ENCODE measurements at regions not wholly inside any gene's neighbourhood (a gene's known extent, or its start where the extent isn't known, plus 50 kb on each side); places are given as distances from the start of the nearest gene placed in this dataset.
"Not testable (repeated sequence)": the region's sequence is repeated elsewhere in the genome, so short reads cannot be mapped to it uniquely, and the experiment has no call there.

DNA sequence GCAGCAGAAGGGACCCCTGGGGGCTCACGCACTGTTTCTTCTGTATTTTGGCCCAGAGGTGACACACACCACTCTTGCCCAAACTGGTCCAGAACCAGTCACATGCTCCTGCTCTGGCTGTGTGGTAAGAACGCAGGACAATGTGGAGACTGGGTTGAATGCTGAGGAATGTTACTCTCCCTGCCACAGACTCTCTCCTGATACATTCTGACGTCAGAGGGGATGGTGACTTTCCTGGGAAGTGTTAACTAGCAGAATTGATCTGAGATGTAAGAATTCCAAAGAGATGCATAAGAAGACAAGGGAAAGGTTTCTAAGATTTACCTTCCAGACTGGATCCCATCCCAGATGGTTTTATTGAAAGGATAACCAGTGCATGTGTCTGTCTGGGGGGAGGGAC lies 100.8 kb downstream of the ASB1 start:
- Histone ChIP-seq H2AFZ (ENCODE audit: insufficient read depth, low read depth, low read length, poor library complexity, severe bottlenecking) (no peak overlapping the region), H3K4me1 (ENCODE audit: control insufficient read depth in 1 of 2, insufficient read depth in 2 of 2, low read length in 2 of 2) (no peaks in the 10 kb centered on the region), H3K36me3 (replicated peaks in 1 of 2; ENCODE audit: control insufficient read depth in 1 of 2, insufficient read depth in 2 of 2, low read length in 2 of 2) (no peaks in the 10 kb centered on the region), H4K20me1 (ENCODE audit: insufficient read depth, low read length) (no peaks in the 10 kb centered on the region), H3K4me2 (replicated peaks; ENCODE audit: extremely low read depth, low read length, poor library complexity, severe bottlenecking) (no peak overlapping the region), H3K4me3 (replicated peaks in 1 of 3; ENCODE audit: low read depth in 2 of 3, low read length in 3 of 3) (no peak overlapping the region), H3K79me2 (ENCODE audit: insufficient read depth, low read length) (no peaks in the 10 kb centered on the region), H3K27me3 (ENCODE audit: control insufficient read depth in 2 of 2, insufficient read depth in 2 of 2, low read length in 2 of 2) (no peaks in the 10 kb centered on the region), H3K9me3 (replicated peaks in 1 of 2; ENCODE audit: control insufficient read depth in 1 of 2, insufficient read depth in 1 of 2, low read length in 2 of 2) (peaks cover 5 to 11% of the 10 kb centered on the region in 2 donors), H3K9ac (ENCODE audit: insufficient read depth, low read length, poor library complexity, severe bottlenecking) (no peak overlapping the region), H3K27ac (ENCODE audit: low read depth in 1 of 2, low read length in 2 of 2) (no peak overlapping the region)
- H3K4me1 Mint-ChIP-seq = peaks cover 9% of the 10 kb centered on the region
- H3K27me3 Mint-ChIP-seq (ENCODE audit: low read depth in 3 of 3) = peaks cover 2 to 3% (median 2%) of the 10 kb centered on the region in 3 donors
- no peak for TF ChIP-seq CTCF (IDR thresholded peaks at IDR 0.05)
- no peak overlapping the region for H3K4me3 Mint-ChIP-seq
- H3K36me3 Mint-ChIP-seq = peaks cover 0 to 5% of the 10 kb centered on the region in 2 donors
- intact Hi-C loops (cut with micrococcal nuclease) = no loop called here
- no peak overlapping the region for H3K27ac Mint-ChIP-seq
- peaks cover 14 to 34% (median 24%) of the 10 kb centered on the region in 7 donors for H3K9me3 Mint-ChIP-seq
- DNase-seq = no peak
- WGBS (ENCODE audit: insufficient coverage) = no CpG with 5 or more reads among the region's 3 CpGs

DNA sequence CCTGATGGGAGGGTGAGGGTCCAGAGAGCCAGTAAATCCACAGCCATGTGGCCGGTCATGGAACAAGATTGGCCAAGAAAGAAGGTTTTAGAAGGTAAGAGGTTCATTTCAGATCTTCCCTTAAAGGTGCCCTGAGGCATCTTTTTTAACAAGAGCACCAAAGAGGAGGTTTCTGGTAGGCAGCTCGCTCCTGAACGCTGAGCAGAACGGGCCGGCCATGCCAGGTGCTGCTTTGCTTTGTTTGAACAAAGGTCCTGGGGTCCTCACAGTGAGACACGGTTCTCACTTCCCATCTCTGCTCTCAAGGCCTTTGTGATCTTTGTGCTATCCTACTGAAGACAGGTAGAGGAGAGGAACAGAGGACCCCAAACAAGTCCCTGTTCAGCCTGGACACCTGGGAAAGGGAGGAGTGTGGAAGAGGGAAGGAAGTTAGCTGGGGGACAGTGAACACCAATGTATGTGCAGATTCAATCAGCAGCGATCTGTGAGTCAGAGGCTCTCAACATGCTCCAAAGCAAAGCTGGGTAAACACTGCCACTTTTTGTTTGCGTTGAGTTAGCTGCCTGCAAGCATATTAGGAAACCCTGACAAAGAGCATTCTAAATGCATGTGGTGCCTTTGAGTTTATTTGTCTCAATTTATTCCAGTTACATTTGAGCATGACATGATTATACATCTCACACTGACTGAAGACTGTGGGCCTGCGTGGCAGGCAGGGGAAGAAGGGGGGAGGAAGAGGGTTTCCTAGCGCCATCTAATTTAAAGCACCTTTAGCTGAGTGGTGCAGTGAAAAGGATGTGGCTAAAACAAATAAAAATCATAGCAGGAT lies 102.4 kb downstream of the ASB1 start:
- no peaks in the 10 kb centered on the region for H4K20me1 ChIP-seq (ENCODE audit: insufficient read depth, low read length)
- H3K79me2 ChIP-seq (ENCODE audit: insufficient read depth, low read length) = no peaks in the 10 kb centered on the region
- H3K36me3 Mint-ChIP-seq = peaks cover 0 to 5% of the 10 kb centered on the region in 2 donors
- H3K27me3 ChIP-seq (ENCODE audit: control insufficient read depth in 2 of 2, insufficient read depth in 2 of 2, low read length in 2 of 2) = no peaks in the 10 kb centered on the region
- no peak for DNase-seq
- H3K4me3 Mint-ChIP-seq = no peak overlapping the region
- intact Hi-C loops (cut with micrococcal nuclease) = no loop called here
- H3K27me3 Mint-ChIP-seq (ENCODE audit: low read depth in 3 of 3) = peaks cover 0 to 3% (median 2%) of the 10 kb centered on the region in 3 donors
- 74% methylated on average over 3 of the region's 10 CpGs for WGBS (ENCODE audit: insufficient coverage)
- H3K9me3 Mint-ChIP-seq = peaks cover 14 to 50% (median 40%) of the 10 kb centered on the region in 7 donors
- no peak overlapping the region for H3K27ac Mint-ChIP-seq
- no peak overlapping the region for H3K27ac ChIP-seq (ENCODE audit: low read depth in 1 of 2, low read length in 2 of 2)
- H3K36me3 ChIP-seq (replicated peaks in 1 of 2; ENCODE audit: control insufficient read depth in 1 of 2, insufficient read depth in 2 of 2, low read length in 2 of 2) = no peaks in the 10 kb centered on the region
- H3K9ac ChIP-seq (ENCODE audit: insufficient read depth, low read length, poor library complexity, severe bottlenecking) = no peak overlapping the region
- TF ChIP-seq CTCF (IDR thresholded peaks at IDR 0.05) = no peak
- H3K4me1 Mint-ChIP-seq = peaks cover 2% of the 10 kb centered on the region
- no peak overlapping the region for H3K4me2 ChIP-seq (replicated peaks; ENCODE audit: extremely low read depth, low read length, poor library complexity, severe bottlenecking)
- no peak overlapping the region for H2AFZ ChIP-seq (ENCODE audit: insufficient read depth, low read depth, low read length, poor library complexity, severe bottlenecking)
- H3K4me3 ChIP-seq (replicated peaks in 1 of 3; ENCODE audit: low read depth in 2 of 3, low read length in 3 of 3) = no peak overlapping the region
- peaks cover 21 to 27% of the 10 kb centered on the region in 2 donors for H3K9me3 ChIP-seq (replicated peaks in 1 of 2; ENCODE audit: control insufficient read depth in 1 of 2, insufficient read depth in 1 of 2, low read length in 2 of 2)
- no peaks in the 10 kb centered on the region for H3K4me1 ChIP-seq (ENCODE audit: control insufficient read depth in 1 of 2, insufficient read depth in 2 of 2, low read length in 2 of 2)

DNA sequence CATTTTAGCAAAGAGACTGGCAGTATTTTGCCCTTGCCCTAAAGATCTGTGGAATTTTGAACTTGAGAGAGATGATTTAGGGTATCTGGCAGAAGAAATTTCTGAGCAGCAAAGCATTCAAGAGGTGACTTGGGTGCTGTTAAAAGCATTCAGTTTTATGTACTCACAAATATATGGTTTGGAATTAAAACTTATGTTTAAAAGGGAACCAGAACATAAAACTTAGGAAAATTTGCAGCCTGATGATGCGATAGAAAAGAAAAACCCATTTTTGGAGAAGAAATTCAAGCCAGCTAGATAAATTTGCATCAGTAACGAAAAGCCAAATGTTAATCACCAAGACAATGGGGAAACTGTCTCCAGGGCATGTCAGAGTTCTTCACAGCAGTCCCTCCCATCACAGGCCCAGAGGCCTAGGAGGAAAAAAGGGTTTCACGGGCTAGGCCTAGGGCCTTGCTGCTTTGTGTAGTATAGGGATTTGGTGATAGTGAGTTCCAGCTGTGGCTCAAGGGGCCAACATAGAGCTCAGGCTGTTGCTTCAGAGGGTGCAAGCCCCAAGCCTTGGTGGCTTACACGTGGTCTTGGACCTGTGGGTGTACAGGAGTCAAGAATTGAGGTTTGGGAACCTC lies 104.4 kb downstream of the ASB1 start:
- H2AFZ ChIP-seq (ENCODE audit: insufficient read depth, low read depth, low read length, poor library complexity, severe bottlenecking); H4K20me1 ChIP-seq (ENCODE audit: insufficient read depth, low read length); H3K9ac ChIP-seq (ENCODE audit: insufficient read depth, low read length, poor library complexity, severe bottlenecking); H3K4me2 ChIP-seq (replicated peaks; ENCODE audit: extremely low read depth, low read length, poor library complexity, severe bottlenecking); DNase-seq; H3K4me3 ChIP-seq (replicated peaks in 1 of 3; ENCODE audit: low read depth in 2 of 3, low read length in 3 of 3); H3K27me3 Mint-ChIP-seq (ENCODE audit: low read depth in 3 of 3); H3K27ac Mint-ChIP-seq; H3K27me3 ChIP-seq (ENCODE audit: control insufficient read depth in 2 of 2, insufficient read depth in 2 of 2, low read length in 2 of 2); H3K79me2 ChIP-seq (ENCODE audit: insufficient read depth, low read length); intact Hi-C loops (cut with micrococcal nuclease); H3K4me3 Mint-ChIP-seq; H3K36me3 Mint-ChIP-seq; H3K36me3 ChIP-seq (replicated peaks in 1 of 2; ENCODE audit: control insufficient read depth in 1 of 2, insufficient read depth in 2 of 2, low read length in 2 of 2); H3K4me1 ChIP-seq (ENCODE audit: control insufficient read depth in 1 of 2, insufficient read depth in 2 of 2, low read length in 2 of 2); H3K4me1 Mint-ChIP-seq; H3K27ac ChIP-seq (ENCODE audit: low read depth in 1 of 2, low read length in 2 of 2): not testable (repeated sequence)
- H3K9me3 ChIP-seq (replicated peaks in 1 of 2; ENCODE audit: control insufficient read depth in 1 of 2, insufficient read depth in 1 of 2, low read length in 2 of 2) = peaks cover 40 to 46% of the 10 kb centered on the region in 2 donors
- peaks cover 17 to 69% (median 60%) of the 10 kb centered on the region in 7 donors for H3K9me3 Mint-ChIP-seq
- 85% methylated on average over 4 of the region's 4 CpGs for WGBS (ENCODE audit: insufficient coverage)

All from CD14-positive monocyte (primary cell).